HAP-1 (cell line): ENCODE measurements at regions not wholly inside any gene's neighbourhood (a gene's known extent, or its start where the extent isn't known, plus 50 kb on each side); places are given as distances from the start of the nearest gene placed in this dataset.
A peak's percentile ranks its signal among the peaks of the same experiment; 100 is the strongest.

Experiments
- DNase-seq, 2 experiments: peaks; one replicate each; pipeline ENCODE4 v3.0.0-alpha.2; 2016 to 2020; ENCODE audit warnings: low spot score in 2 of 2
- H3K27me3 ChIP-seq: fragments of 250-450 bp; sonication (Bioruptor Pico); 2 replicates; pipeline ENCODE4 v1.5.1; 2020; ENCODE audit warnings: low read depth, mild to moderate bottlenecking, moderate library complexity
- H3K36me3 ChIP-seq: fragments of 250-450 bp; sonication (Bioruptor Pico); replicated peaks from 2 replicates; pipeline ENCODE4 v1.5.1; 2020; ENCODE audit warnings: mild to moderate bottlenecking
- H3K4me1 ChIP-seq: fragments of 250-450 bp; sonication (Bioruptor Pico); 2 replicates; pipeline ENCODE4 v1.5.1; 2020; ENCODE audit warnings: mild to moderate bottlenecking
- H3K4me3 ChIP-seq: fragments of 250-450 bp; sonication (Bioruptor Pico); 2 replicates; pipeline ENCODE4 v1.5.1; 2020; ENCODE audit warnings: mild to moderate bottlenecking, moderate library complexity
- H3K9me3 ChIP-seq: fragments of 250-450 bp; sonication (Bioruptor Pico); 2 replicates; pipeline ENCODE4 v1.5.1; 2020; ENCODE audit warnings: mild to moderate bottlenecking, moderate library complexity
- in situ Hi-C: fragments of 300-500 bp; cut with MboI; formaldehyde crosslinking; loops from 3 replicates; pipeline ENCODE4 v1.14.3; 2020; ENCODE audit warnings: low sequenced_read_pairs, inconsistent platforms, mixed read lengths

GRCh38 chr12:98188650-98189077 is 326.7 kb upstream of the TMPO start:
- Histone ChIP-seq H3K4me3 (no peak overlapping the region), H3K9me3 (no peaks in the 10 kb centered on the region), H3K36me3 (no peaks in the 10 kb centered on the region), H3K27me3 (no peaks in the 10 kb centered on the region; the same call in 1 of the 2 replicates), H3K4me1 (no peaks in the 10 kb centered on the region)
- in situ Hi-C loops: no loop called here
- no peak for DNase-seq

DNA sequence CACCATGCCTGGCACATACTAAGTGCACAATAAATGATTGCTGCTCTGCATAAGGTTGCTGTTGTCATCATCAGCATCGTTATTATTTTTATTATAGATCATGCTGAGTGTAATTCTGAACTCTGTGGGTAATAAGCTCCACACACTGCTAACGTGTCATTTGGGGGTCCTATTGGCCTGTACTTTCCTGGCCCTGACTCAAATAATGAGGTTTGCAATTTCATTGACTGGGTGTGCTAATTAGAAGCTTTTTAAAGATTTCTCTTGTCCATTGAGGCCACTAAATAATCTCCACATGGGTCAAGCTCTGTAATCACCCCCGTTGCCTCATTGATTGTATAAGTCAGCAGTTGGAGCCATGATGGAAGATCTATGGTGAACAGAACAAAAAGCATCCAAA is 320.8 kb upstream of the TMPO start:
- Histone ChIP-seq H3K9me3 (no peaks in the 10 kb centered on the region), H3K4me3 (no peak overlapping the region), H3K27me3 (no peaks in the 10 kb centered on the region), H3K4me1 (no peaks in the 10 kb centered on the region; the same call in 1 of the 2 replicates), H3K36me3 (no peaks in the 10 kb centered on the region)
- no peak for DNase-seq
- in situ Hi-C loops: no loop called here

- DNase-seq: no peak
- in situ Hi-C loops: no loop called here
- Histone ChIP-seq H3K4me3 (no peak overlapping the region), H3K4me1 (no peaks in the 10 kb centered on the region; the same call in 1 of the 2 replicates), H3K36me3 (no peaks in the 10 kb centered on the region), H3K9me3 (no peaks in the 10 kb centered on the region), H3K27me3 (no peaks in the 10 kb centered on the region)
These were observed 317.0 kb upstream of the TMPO start for GRCh38 chr12:98198261-98198982.

GRCh38 chr12:98208816-98209215 is 306.6 kb upstream of the TMPO start:
- H3K9me3 ChIP-seq: no peaks in the 10 kb centered on the region
- in situ Hi-C loops: no loop called here

DNA sequence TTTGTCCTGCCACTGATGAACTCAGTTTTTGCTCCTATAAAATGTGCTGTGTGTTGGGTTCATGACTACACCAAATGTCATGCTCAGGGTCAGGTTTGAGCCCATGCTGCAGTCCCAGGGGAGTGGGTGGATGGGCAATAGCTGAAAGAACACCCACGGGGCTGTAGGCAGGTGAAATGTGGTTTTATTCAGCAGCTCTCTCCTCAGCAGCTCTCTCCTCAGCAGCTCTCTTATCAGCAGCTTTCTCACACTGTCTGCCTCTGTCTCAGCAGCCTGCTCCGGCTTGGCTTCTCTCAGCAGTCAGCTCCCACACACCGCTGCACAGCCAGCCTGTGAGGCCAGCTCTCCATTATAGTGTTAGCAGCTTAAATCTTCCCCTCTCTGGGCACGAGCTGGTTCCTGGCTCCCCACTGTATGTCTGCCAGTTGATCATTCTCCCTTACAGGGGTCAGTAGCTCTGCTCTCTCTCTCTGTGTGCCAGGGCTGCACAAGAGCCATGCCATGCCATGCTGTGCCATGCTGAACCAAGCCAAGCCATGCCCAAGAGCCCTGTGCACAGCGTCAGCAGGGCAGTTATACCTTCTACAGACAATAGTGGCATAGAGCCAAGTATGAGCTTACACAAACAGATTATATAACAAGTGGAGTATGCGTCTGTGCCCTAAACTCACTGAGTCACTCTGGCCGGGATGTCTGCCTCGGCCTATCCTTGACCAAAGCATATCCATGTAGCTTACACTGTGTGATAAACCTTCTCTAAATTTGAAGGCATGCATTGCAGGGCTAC is 303.3 kb upstream of the TMPO start:
- in situ Hi-C loops: no loop called here
- Histone ChIP-seq H3K36me3 (no peaks in the 10 kb centered on the region), H3K4me3 (no peak overlapping the region), H3K9me3 (no peaks in the 10 kb centered on the region), H3K27me3 (no peaks in the 10 kb centered on the region), H3K4me1 (no peaks in the 10 kb centered on the region)
- DNase-seq: no peak

More at GRCh38 chr12:98208816-98209215, 306.6 kb upstream of the TMPO start:
- no peak overlapping the region for H3K4me3 ChIP-seq
- no peaks in the 10 kb centered on the region for H3K4me1 ChIP-seq
- DNase-seq: no peak
- H3K27me3 ChIP-seq: no peaks in the 10 kb centered on the region
- no peaks in the 10 kb centered on the region for H3K36me3 ChIP-seq

DNA sequence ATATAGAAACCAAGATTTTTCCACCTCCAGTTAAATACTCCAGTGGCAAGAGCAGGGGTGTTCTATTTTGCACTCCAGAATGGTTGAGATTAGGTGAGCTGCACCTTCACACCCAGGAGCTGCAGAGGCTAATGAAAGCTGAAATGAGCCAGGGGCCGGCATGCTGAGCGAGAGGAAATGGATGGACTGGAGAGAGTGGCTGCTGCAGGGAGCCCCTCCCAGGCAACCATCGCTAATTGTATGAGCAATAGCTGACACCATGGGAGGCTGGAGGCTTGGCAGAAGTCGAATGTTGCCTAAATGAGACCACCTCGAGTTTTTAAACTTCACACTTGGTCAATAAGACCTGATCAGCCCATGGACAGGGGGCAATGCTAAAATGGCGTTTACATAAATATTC is 301.8 kb upstream of the TMPO start:
- no peaks in the 10 kb centered on the region for H3K36me3 ChIP-seq
- no peaks in the 10 kb centered on the region for H3K9me3 ChIP-seq
- no peak for DNase-seq
- in situ Hi-C loops: no loop called here
- H3K4me3 ChIP-seq: no peak overlapping the region
- H3K27me3 ChIP-seq: no peaks in the 10 kb centered on the region
- no peaks in the 10 kb centered on the region for H3K4me1 ChIP-seq

DNA sequence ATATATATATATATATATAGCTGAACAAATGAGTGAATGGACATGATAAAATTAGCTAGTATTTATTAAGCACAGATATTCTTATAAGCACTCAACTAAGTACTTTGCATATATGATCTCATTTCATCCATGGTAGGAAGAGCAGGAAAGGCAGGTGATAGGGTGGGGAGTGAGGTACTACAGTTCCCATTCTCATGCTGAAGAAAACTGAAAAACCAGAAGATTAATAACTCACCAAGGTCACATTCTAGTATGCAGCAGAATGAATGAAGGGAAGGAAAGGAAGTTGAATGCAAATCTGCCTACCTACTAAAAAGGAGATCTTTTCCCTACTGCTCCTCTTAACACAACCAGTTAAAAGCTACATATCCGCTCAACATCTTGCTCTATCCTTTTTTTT is 298.1 kb upstream of the TMPO start:
- Histone ChIP-seq H3K4me3 (no peak overlapping the region), H3K4me1 (no peaks in the 10 kb centered on the region), H3K9me3 (no peaks in the 10 kb centered on the region), H3K36me3 (no peaks in the 10 kb centered on the region), H3K27me3 (peaks cover 4% of the 10 kb centered on the region)
- no peak for DNase-seq
- in situ Hi-C loops: no loop called here

- in situ Hi-C loops: no loop called here
- Histone ChIP-seq H3K9me3 (no peaks in the 10 kb centered on the region), H3K36me3 (no peaks in the 10 kb centered on the region), H3K27me3 (peaks cover 7% of the 10 kb centered on the region), H3K4me3 (no peak overlapping the region), H3K4me1 (no peaks in the 10 kb centered on the region)
- DNase-seq: no peak
These were observed 294.8 kb upstream of the TMPO start for GRCh38 chr12:98220636-98221035.

DNA sequence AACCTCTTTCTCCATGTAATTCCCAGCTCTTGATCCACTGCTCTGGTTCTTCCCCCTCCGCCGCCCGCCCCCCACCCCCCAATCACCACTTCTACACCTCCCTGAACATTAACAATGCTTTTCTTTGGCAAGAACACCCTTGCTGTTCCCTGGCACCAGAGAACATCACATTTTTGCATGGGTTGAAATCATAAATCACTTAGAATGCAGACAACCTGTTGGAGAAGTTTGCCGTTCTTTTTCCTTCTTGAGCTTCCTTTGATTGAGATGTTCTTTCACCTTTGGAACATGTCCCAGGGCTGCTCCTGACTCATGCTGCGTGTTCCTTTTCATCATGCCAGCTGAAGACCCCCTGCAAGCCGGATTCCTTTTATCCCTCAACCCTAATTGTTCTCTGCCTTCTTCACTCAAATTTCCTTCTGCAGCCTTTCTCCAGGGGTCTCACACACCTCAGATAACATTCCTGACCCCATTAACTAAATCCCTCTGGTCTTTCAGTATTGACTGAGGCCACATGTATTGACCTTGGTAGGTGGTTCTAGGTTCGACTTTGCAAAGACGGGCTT is 294.1 kb upstream of the TMPO start:
- Histone ChIP-seq H3K4me1 (no peaks in the 10 kb centered on the region), H3K27me3 (peaks cover 7% of the 10 kb centered on the region), H3K36me3 (no peaks in the 10 kb centered on the region), H3K9me3 (no peaks in the 10 kb centered on the region), H3K4me3 (no peak overlapping the region)
- no peak for DNase-seq
- in situ Hi-C loops: no loop called here

- in situ Hi-C loops: no loop called here
- no peak for DNase-seq
- H3K4me1 ChIP-seq: no peaks in the 10 kb centered on the region
- H3K9me3 ChIP-seq: no peaks in the 10 kb centered on the region
- peaks cover 7% of the 10 kb centered on the region for H3K27me3 ChIP-seq
- no peaks in the 10 kb centered on the region for H3K36me3 ChIP-seq
- no peak overlapping the region for H3K4me3 ChIP-seq
These were observed 293.3 kb upstream of the TMPO start for GRCh38 chr12:98222135-98222534.

DNA sequence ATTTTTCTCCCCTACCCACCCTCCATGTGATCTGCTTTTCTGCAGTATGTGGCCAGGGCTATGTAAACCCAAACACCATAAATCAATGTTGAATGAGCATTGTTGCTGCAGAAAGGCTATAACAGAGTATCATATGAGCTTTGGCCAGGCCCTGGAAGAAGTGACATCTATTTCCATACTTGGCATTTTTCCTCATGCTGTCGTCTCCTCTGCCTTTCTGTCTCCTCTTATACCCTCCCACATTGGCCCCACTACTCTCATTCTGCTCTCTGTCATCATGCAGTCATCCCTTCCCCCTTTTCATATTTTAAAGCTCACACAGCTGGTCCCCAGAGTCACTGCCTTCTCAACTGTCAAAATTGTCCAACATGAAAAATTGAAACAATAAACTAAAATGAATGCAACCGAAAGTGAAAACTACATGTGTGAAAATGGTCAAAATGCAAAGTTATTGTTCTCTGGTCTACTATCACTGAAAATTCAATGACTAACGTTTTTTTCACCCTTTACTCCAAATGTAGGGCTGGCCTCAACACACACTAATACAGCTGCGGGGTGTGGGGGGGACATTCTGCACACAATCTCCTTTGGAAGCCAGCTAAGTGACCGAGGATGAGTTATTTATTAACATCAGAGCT is 290.7 kb upstream of the TMPO start:
- Histone ChIP-seq H3K36me3 (no peaks in the 10 kb centered on the region), H3K4me3 (no peak overlapping the region), H3K9me3 (no peaks in the 10 kb centered on the region), H3K27me3 (peaks cover 7% of the 10 kb centered on the region), H3K4me1 (no peaks in the 10 kb centered on the region)
- in situ Hi-C loops: no loop called here
- DNase-seq: no peak

DNA sequence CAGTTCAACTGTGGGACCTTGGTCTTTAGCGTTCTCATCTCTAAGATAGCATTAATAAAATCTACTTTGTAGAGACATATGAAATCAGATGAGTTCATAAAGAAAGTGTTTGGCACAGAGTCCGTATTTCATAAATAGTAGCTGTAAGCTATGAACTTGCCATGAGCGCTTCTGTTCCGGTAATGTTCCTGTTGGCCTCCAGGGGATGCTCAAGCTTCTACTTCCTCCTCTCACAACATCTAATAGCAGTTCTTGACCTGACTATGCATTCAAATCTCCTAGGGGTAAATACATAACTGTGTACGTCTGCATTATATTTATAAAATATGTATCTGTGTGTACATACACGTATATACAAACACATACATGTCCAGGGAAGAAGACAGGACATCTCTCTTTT is 288.2 kb upstream of the TMPO start:
- DNase-seq: peak; percentile 15 to 17
- Histone ChIP-seq H3K4me3 (no peak overlapping the region), H3K9me3 (no peaks in the 10 kb centered on the region), H3K36me3 (no peaks in the 10 kb centered on the region), H3K27me3 (peaks cover 4% of the 10 kb centered on the region), H3K4me1 (no peaks in the 10 kb centered on the region)
- in situ Hi-C loops: no loop called here

GRCh38 chr12:98228683-98229539 is 286.5 kb upstream of the TMPO start:
- DNase-seq: no peak
- in situ Hi-C loops: no loop called here
- no peaks in the 10 kb centered on the region for H3K4me1 ChIP-seq
- H3K27me3 ChIP-seq: no peaks in the 10 kb centered on the region
- no peaks in the 10 kb centered on the region for H3K9me3 ChIP-seq
- no peaks in the 10 kb centered on the region for H3K36me3 ChIP-seq
- no peak overlapping the region for H3K4me3 ChIP-seq
